HG03280 (cell line): ENCODE measurements at regions not wholly inside any gene's neighbourhood (a gene's known extent, or its start where the extent isn't known, plus 50 kb on each side); places are given as distances from the start of the nearest gene placed in this dataset.
"Not testable (repeated sequence)": the region's sequence is repeated elsewhere in the genome, so short reads cannot be mapped to it uniquely, and the experiment has no call there.

Experiments used
- ATAC-seq: cut with Tn5 transposase; IDR thresholded peaks from one replicate; pipeline ENCODE4 v1.9.1; 2021; ENCODE audit warnings: mild to moderate bottlenecking, moderate library complexity; ENCODE audit not compliant: unreplicated experiment

DNA sequence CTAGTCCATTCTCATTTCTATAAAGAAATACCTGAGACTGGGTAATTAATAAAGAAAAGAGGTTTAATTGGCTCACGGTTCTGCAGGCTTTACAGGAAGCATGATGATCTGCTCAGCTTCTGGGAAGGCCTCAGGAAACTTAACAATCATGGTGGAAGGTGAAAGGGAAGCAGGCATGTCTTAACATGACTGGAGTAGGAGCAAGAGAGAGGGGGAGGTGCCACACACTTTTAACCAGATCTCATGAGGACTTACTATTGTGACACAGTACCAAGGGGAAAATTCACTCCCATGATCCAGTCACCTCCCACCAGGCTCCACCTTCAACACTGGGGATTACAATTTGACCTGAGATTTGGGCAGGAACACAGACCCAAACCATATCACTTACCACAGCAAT lies 310.1 kb downstream of the SH3GL2 start:
- ATAC-seq, result not testable (repeated sequence)

- ATAC-seq, result no peak
Observed at GRCh38 chr9:17894501-17895160, 315.8 kb downstream of the SH3GL2 start.

DNA sequence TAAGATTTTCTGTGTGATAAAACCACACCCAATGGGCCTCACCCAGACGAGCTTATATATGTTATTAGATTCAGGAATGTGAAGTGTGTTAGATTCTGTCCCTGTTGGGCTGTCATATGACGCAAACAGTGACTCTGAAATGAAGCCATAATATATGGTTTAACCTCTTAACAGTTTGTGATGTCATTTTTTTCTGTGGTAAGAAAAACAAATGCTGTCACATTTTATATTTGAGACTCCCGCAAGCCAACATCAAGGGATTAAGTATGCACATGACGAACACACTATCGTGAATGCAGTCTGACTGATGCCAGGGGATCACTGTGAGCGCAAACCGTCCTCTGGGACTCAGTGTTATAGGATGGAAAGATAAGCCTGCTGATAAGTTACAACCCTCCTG lies 321.7 kb downstream of the SH3GL2 start:
- no peak for ATAC-seq

DNA sequence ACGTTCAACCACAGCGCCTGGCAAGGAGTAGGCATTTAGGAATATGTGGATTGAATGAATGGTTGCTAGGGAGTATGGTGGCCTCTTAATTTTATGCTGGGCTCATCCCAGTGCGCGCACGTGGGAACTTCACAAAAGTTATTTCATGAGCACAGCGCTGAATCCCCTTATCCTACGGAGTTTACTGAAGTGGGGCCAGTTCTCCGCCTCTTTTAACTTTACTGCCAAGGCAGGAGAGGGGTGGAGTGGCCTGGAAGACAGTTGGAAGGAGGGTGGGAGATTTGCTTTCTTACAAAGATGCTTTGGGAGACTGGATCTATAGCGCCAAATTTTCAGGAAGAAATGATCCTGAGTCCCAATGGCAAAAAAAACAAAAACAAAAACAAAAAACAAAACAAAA lies 326.5 kb downstream of the SH3GL2 start:
- ATAC-seq, result no peak

DNA sequence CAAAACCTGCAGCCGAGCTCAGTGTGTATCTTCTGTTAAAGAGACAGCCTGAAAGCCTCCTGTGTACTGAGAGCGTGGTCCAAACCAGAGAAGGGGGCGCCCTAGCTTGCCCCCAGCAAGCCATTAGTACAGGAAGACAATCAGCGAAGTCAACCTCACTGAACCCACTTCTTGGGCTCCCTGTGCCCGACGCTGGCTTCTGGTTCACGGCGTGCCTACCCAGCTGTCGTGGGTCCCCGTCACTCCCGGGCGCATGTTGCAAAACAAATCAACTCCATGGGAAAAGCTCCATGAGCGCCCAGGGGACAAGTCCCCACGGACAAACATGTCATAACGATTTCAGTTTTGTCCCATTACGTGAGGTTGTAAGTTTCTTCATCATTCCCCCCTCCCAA lies 326.9 kb downstream of the SH3GL2 start:
- ATAC-seq, result no peak

DNA sequence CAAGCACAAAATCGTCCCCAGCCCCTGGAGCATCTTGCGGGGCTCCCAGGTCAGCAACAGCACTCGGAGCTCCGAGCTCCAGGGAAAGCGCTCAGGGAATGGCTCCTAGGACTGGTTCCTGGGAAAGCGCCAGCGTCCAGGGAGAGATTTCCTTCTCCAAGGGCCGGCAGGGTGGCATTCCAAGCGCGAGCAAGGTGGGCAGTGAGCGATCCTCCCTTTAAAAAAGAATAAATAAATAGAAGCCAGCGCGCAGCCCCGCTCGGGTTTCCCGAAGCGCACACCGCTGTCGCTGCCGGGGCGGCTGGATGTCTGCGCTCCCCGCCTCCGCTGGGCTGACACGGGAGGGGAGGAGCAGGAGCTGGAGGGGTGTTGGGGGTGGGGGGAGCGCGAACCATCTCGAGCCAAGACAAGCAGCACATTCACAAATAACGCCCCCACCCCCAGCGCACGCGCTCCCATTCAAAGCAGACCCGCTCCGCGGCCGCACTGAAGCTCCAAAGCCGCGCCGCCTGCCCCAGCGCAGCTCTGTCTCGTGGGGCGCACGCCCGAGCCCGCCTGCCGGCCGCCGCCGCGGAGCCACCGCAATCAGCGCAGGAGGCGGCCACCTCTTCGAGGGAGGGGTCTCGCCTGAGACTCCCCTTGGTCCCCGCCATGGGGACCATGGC lies 327.4 kb downstream of the SH3GL2 start:
- ATAC-seq, result no peak

DNA sequence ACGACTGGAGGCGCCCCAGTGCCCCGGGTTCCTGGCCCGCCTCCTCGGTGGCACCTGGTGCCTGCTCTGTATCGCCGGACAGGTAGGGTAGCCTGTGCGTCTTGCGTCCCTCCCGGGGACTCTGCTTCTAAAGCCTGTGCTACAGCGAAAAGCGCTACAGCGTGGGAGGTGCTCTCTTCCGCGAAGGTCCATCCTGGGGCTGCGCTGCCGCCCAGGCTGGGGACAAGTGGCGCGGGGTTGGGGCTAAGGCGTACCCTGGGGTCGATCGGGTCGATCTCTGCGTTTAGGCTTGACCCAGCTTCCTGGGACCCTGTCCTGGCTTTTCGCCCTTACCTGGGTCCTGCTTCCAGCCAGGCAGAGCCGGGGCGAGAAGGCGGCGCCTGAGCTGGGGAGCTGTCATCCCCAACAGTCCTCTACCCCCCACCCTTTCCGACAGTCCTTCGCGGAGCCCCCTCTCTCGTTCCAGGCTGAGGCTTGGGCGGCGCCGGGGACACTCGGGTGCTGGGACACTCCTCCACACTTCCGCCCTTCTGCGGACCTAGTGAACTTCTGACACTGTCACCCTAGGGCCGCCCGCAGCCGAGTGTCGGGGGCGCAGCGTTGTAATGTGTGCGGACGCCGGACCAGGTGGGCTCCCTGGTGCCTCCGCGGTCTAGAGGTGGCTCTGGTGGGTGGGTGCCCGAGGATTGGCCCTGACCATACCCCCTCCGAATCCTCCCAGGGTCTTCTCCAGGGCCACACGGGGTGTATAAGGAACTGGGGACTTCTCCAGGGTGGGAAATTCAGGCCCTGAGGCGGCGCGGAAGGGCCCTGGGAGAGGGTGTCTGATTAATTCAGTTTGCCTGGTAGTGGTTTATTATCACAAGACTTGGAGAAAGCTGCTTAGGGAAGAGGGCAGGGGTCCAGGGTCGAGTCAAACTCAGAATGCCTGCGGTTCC lies 328.2 kb downstream of the SH3GL2 start:
- no peak for ATAC-seq

GRCh38 chr9:17907779-17908508 lies 329.1 kb downstream of the SH3GL2 start:
- no peak for ATAC-seq

DNA sequence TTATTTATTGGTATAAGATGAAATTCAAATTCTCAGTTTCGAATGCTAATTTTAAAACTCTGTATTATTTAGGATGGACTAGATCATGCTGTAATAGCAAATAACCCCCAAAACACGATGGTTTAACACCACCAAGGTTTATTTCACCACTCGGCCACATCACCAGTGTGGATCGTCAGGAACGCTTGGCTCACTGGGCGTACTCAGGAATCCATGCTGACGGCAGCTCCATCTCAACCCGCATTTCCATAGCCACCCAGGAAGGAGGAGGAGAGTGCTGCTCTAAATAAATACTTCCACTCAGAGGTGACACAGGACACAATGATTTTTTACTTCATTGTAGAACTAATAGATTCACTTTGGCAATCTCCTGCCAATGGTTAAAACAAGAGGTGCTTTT lies 347.4 kb downstream of the SH3GL2 start:
- ATAC-seq, result no peak

DNA sequence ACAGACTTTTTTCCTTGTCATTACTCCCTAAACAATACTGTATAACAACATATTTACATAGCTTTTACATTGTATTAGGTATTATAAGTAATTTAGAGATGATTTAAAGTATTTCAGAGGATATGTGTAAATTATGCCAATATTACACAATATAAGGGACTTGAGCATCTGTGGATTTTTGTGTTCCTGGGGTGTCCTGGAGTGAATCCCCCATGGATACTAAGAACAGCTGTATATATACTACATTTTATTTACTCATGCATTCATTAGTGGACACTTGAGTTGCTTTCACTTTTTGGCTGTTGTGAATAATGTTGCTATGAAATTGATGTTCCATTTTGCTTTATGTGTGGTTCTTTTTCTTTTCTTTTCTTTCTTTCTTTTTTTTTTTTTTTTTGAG lies 348.8 kb downstream of the SH3GL2 start:
- ATAC-seq, result no peak

DNA sequence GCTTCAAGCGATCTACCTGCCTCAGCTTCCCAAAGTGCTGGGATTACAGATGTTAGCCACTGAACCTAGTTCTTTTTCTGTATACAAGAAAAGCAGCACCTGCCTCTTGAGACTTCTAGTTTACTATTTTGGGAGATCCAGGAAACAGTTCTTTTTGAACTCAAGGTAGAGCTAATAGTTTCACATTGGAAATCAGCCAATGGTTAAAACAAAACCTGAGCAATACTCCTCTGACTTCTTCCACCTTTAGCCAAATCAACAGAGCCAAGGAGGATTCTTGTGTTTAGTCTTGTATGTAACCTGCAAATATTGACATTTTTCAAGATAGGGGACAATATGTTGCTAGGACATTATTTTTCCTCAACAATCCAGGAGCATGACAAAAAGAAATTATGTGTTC lies 349.4 kb downstream of the SH3GL2 start:
- ATAC-seq, result no peak

DNA sequence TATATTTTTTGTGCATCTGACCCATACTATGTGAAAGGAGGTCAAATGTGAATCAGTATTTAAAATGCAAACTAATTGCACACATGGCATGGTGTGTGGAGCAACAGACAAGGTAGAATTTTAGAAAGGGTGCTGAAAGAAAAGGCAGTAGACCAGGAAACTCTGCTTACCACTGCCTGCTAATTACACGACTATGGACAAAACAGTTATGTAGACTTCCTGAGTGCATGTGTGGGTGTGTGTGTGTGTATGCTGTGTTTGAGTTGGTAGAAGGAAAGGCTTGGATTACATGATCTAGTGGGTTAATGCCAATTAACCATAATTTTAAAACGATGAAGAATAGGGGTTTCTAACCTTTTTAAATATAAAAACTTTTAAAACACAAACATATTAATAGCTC lies 349.9 kb downstream of the SH3GL2 start:
- ATAC-seq, result no peak

- ATAC-seq, result no peak
Observed at GRCh38 chr9:17929506-17929905, 350.6 kb downstream of the SH3GL2 start.

DNA sequence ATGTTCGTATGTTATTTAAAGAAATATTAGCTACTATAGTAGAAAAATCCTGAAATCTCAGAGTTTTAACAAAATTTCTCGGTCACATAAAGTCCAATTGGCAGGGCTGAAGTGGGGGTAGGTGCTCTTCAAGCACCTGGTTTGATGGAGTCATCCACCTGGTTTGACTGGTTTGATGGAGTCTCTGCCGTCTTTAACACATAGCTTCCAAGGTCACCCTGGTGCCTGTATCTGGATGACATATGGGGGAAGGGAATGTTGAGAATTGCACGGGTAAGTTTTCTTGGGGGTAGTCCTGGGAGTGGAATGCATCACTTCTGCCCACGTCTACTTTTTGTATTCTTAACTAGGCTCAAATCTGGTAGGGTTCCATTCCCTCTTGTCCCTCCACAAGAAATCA lies 351.2 kb downstream of the SH3GL2 start:
- no peak for ATAC-seq

DNA sequence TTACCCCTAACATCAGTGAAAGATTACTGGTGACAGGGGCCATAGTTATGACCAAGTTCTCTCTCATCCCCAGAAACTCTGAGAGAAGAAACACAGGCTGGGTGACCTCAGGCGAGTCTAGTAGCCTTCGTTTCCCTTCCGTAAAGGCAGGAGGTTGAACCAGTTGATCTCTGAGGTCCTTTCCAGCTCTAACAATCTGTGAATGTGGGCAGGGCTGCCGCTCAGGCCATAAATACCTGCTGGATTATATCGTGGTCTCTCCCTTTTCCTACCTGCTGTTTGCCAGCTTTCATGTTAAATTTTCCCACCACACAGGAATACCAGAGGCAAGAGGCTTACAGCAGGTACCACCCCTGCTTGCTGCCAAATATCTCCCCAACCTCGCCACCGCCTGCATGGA lies 357.5 kb downstream of the SH3GL2 start:
- ATAC-seq, result no peak

DNA sequence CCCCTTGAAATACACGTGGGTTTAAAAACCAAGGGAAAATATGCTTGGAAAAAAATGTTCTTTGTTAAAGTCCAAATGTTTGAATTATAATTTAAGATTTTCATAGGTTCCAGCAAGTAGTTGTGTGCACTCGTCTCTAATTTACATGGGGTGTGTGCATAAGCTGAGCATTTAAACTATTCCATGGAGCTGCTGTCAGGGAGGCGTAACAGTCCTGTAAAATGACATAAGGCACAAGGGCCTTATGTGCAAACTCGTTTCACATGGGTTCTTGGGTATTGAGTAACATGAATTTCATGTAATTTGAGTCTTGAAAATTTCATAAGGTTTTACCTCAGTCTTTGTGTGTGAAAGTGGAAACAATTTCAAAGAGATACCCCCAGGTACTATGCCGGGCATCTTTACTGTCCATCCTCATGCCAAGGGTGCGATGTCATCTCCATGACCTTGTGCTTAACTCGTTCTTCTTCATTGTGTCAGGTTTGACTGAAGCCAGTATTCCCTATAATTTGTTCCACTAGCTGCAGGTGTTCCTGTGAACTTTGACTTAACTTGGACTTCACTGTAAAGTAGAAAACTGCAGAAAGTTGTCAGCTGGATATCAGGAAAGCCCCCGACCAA lies 359.3 kb downstream of the SH3GL2 start:
- no peak for ATAC-seq

DNA sequence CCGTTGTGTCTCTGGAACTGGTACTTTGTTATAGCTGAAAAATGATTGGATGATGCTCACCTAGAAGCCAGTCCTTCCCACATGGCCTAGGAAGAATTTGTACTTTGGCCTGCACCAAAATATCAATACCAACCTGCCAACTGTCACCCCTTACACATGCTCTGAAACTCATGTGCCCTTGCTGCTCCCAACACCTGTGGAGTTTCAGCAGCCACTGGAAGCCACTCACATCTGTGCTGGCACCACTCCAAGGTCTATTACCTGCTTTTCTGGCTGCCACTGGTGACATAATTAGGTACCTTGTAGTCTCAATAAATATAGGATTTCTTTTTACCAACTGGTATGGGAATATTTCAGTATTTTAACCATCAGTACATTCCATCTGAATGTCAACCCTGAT lies 363.6 kb downstream of the SH3GL2 start:
- no peak for ATAC-seq

- ATAC-seq, result no peak
Observed at GRCh38 chr9:17955409-17955808, 376.5 kb downstream of the SH3GL2 start.

- no peak for ATAC-seq
Observed at GRCh38 chr9:17958363-17958762, 379.5 kb downstream of the SH3GL2 start.

DNA sequence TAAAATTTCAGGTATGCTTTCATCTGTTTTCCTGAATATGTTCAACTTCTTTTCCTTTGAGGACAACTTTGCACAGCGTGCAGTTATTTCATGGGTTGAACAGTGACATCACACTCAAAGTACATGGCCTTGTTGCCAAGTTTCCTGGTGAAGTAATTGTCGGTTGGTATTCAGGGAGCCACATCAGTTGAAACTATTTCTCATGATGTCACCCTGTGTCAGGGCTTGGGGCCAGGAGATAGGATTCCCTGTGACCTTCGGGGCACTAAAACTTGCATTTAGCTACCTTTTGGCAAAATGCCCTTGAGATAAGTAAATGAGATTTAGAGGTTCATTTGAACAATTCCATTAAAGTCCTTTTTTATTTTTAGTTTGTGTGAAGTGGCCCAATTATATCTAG lies 383.9 kb downstream of the SH3GL2 start:
- ATAC-seq, result no peak

- ATAC-seq, result no peak
Observed at GRCh38 chr9:17963498-17963897, 384.6 kb downstream of the SH3GL2 start.
